ENCODE measurements at regions not wholly inside any gene's neighbourhood (a gene's known extent, or its start where the extent isn't known, plus 50 kb on each side); places are given as distances from the start of the nearest gene placed in this dataset.

- TF ChIP-seq, protein P1, sequence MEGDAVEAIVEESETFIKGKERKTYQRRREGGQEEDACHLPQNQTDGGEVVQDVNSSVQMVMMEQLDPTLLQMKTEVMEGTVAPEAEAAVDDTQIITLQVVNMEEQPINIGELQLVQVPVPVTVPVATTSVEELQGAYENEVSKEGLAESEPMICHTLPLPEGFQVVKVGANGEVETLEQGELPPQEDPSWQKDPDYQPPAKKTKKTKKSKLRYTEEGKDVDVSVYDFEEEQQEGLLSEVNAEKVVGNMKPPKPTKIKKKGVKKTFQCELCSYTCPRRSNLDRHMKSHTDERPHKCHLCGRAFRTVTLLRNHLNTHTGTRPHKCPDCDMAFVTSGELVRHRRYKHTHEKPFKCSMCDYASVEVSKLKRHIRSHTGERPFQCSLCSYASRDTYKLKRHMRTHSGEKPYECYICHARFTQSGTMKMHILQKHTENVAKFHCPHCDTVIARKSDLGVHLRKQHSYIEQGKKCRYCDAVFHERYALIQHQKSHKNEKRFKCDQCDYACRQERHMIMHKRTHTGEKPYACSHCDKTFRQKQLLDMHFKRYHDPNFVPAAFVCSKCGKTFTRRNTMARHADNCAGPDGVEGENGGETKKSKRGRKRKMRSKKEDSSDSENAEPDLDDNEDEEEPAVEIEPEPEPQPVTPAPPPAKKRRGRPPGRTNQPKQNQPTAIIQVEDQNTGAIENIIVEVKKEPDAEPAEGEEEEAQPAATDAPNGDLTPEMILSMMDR (conservative IDR thresholded peaks at IDR 0.05; ENCODE audit: low read depth, low read length): no peak
- TF ChIP-seq EZH2 (IDR thresholded peaks at IDR 0.05; ENCODE audit: borderline replicate concordance, low read depth, low read length, poor library complexity, severe bottlenecking): no peak
These were observed 105.8 kb upstream of the ARHGAP42 start for GRCh38 chr11:100581318-100581717.

Data from A673 (cell line).